ENCODE measurements at regions not wholly inside any gene's neighbourhood (a gene's known extent, or its start where the extent isn't known, plus 50 kb on each side); places are given as distances from the start of the nearest gene placed in this dataset.
A peak's percentile ranks its signal among the peaks of the same experiment; 100 is the strongest.
"Not testable (repeated sequence)": the region's sequence is repeated elsewhere in the genome, so short reads cannot be mapped to it uniquely, and the experiment has no call there.

DNA sequence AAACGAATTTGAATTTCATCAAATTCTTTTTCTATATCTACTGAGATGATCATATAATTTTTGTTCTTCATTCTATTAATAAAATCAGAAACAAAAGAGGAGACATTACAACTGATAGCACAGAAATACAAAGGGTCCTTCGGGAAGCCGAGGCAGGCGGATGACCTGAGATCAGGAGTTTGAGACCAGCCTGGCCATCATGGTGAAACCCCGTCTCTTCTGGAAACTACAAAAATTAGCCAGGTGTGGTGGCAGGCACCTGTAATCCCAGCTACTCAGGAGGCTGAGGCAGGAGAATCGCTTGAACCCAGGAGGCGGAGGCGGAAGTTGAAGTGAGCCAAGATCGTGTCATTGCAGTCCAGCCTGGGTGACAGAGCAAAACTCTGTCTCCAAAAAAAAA is 113.4 kb downstream of the PMAIP1 start:
- DNase-seq (ENCODE audit: low spot score): not testable (repeated sequence)

DNA sequence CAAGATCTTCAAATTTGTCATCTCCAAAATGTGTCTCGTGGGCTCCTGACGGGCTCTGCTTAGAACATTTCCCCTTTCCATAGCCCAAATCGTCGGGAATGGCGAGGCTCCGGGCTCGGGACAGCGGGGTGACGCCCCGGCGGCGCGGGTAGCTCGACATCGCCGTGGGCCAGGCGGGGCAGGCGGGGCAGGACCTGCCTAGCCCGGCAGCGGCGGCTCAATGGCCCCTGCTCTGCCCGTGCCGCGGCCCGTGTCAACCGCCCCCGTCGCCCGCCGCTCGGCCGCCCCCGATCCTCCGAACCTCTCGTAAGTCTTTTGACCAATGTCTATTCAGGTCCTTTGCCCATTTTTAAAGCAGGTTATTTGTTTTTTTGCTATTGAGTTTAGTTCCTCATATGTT is 111.2 kb downstream of the PMAIP1 start:
- no peak for DNase-seq (ENCODE audit: low spot score)

GRCh38 chr18:60010513-60010912 is 110.7 kb downstream of the PMAIP1 start:
- DNase-seq (ENCODE audit: low spot score): no peak

- DNase-seq (ENCODE audit: low spot score): no peak
Observed at GRCh38 chr18:60007661-60008060, 107.9 kb downstream of the PMAIP1 start.

DNA sequence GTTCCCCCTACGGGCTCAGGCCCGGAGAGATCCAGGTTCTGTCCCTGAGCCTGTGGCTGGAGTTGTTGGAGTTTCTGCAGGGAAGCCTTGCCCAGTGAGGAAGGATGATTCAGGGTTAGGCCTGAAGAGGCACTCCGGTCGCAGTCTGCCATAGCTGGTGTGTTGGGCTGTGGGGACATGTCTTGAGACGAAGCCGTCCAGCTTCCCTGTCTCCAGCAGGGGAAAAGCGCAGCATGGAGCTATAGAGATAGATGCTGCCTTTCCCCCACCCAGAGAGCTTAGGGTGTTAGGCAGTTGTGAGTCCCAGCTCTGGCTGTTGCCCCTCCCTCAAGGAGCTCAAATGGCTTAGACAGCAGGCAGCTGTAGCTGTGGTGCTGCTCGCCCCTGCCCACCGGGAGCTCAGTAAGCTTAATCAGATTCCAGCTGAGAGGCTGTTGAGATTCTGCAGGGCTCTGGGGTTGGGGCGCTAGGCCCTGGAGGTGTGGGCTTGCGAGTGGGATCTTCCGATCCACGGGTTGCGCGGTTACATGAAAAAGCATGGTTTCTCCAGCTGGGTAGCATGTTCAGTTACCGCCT is 103.9 kb downstream of the PMAIP1 start:
- no peak for DNase-seq (ENCODE audit: low spot score)

GRCh38 chr18:59996370-59996966 is 96.7 kb downstream of the PMAIP1 start:
- DNase-seq (ENCODE audit: low spot score): no peak

DNA sequence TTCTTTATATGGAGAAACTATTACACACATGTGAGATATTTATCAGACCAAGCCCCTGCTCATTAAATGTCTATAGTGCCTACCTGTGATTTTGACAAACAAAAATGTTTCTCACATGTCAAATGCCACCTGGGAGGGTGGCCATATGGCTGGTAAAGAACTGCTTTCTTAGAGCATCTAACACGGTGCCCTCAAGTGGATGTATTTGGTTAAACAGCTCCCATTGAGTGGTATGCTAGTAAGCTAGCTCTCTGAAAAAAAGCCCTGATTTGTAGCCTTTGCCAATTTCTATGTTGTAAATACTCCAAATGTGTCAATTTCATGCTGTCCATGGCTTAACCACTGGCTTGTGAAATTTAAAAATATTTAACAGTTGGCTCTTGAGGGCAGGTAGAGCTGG is 94.6 kb downstream of the PMAIP1 start:
- no peak for DNase-seq (ENCODE audit: low spot score)

DNA sequence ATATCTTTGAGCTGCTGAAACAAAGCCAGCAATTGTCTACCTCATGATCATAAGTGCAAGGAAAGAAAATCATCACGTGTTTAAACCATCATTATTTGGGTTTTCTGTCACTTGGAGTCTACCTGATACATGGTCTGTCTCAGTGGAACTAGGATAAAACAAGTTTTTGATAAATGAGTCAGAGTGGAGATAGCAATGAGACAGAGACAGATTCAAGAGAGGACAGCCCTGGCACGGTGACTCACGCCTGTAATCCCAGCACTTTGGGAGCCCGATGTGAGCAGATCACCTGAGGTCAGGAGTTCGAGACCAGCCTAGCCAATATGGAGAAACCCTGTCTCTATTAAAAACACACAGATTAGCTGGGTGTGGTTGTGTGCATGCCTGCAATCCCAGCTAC is 93.8 kb downstream of the PMAIP1 start:
- no peak for DNase-seq (ENCODE audit: low spot score)

- DNase-seq (ENCODE audit: low spot score): no peak
Observed at GRCh38 chr18:59990121-59990823, 90.5 kb downstream of the PMAIP1 start.

- DNase-seq (ENCODE audit: low spot score): peak; percentile 67
Observed at GRCh38 chr18:59988098-59988706, 88.4 kb downstream of the PMAIP1 start.

GRCh38 chr18:59987102-59987501 is 87.3 kb downstream of the PMAIP1 start:
- DNase-seq (ENCODE audit: low spot score): no peak

GRCh38 chr18:59986139-59986538 is 86.3 kb downstream of the PMAIP1 start:
- no peak for DNase-seq (ENCODE audit: low spot score)

- no peak for DNase-seq (ENCODE audit: low spot score)
Observed at GRCh38 chr18:59985289-59985688, 85.5 kb downstream of the PMAIP1 start.

- no peak for DNase-seq (ENCODE audit: low spot score)
Observed at GRCh38 chr18:59983506-59983905, 83.7 kb downstream of the PMAIP1 start.

GRCh38 chr18:59980188-59980637 is 80.4 kb downstream of the PMAIP1 start:
- DNase-seq (ENCODE audit: low spot score): no peak

DNA sequence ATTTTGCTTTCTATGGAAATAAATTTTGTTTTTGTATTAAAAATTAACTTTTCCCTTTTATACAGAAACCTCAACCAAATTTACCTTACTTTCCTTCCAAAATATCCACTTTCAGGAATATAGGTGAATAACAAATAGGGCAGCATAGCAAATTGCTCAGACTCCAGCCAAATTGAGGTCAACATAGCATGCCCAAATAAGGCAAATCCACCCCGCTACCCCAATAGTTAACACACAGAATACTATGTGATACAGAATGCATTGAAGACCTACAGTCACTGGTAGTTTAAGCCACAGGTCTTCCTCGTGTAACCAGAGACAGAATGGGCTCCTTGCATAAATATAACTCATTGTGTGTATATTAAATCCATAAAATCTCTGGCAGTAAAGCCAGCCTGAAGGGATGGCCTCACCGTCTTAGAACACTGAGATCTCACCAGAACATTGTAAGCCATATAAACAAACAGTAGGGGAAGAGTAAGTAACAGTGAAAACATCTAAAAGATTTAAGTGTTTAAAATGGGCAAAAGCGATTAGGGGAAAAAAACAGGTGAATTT is 72.2 kb downstream of the PMAIP1 start:
- no peak for DNase-seq (ENCODE audit: low spot score)

- not testable (repeated sequence) for DNase-seq (ENCODE audit: low spot score)
Observed at GRCh38 chr18:59971144-59971543, 71.3 kb downstream of the PMAIP1 start.

GRCh38 chr18:59969477-59970028 is 69.8 kb downstream of the PMAIP1 start:
- DNase-seq (ENCODE audit: low spot score): not testable (repeated sequence)

- DNase-seq (ENCODE audit: low spot score): no peak
Observed at GRCh38 chr18:59968583-59968982, 68.8 kb downstream of the PMAIP1 start.

DNA sequence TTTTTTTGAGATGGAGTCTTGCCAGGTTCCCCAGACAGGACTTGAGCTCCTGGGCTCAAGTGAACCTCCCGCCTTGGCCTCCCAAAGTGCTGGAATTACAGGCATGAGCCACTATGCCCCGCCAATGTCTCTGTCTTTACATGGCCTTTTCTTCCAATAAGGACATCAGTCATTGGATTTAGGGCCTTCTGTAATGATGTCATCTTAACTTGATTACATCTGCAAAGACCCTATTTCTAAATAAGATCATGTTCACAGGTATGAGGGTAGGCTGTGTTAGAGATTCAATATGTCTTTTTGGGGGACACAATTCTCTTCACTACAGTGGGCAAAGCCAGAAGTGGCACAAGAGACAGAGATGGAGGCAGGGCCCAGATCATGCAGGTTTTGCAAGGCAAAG is 68.1 kb downstream of the PMAIP1 start:
- no peak for DNase-seq (ENCODE audit: low spot score)

- no peak for DNase-seq (ENCODE audit: low spot score)
Observed at GRCh38 chr18:59966913-59967312, 67.1 kb downstream of the PMAIP1 start.

- DNase-seq (ENCODE audit: low spot score): no peak
Observed at GRCh38 chr18:59963229-59963628, 63.4 kb downstream of the PMAIP1 start.

Measured in hematopoietic multipotent progenitor cell treated with erythropoietin and hydrocortisone succinate and interleukin-3 and kit ligand, for 17 days (in vitro differentiated cells).